ENCODE measurements at regions not wholly inside any gene's neighbourhood (a gene's known extent, or its start where the extent isn't known, plus 50 kb on each side); places are given as distances from the start of the nearest gene placed in this dataset.

GRCh38 chr10:20494474-20494873, 402.6 kb downstream of the NEBL start:
- WGBS, result 74% methylated on average over 1 of the region's 1 CpG
- no peak for TF ChIP-seq TAF1 (conservative IDR thresholded peaks at IDR 0.05)
- no peak for TF ChIP-seq ZBTB33 (IDR thresholded peaks at IDR 0.05)
- no peak for TF ChIP-seq RAD21 (IDR thresholded peaks at IDR 0.05)
- TF ChIP-seq EGR1 (IDR thresholded peaks at IDR 0.05; ENCODE audit: low read depth in 2 of 2), result no peak
- TF ChIP-seq HNF4G (IDR thresholded peaks at IDR 0.05), result no peak
- TF ChIP-seq MAX (IDR thresholded peaks at IDR 0.05), result no peak
- no peak for TF ChIP-seq CTCF (IDR thresholded peaks at IDR 0.05; ENCODE audit: low read depth, low read length, missing input control)
- no peak for TF ChIP-seq FOXA1 (IDR thresholded peaks at IDR 0.05)
- TF ChIP-seq GABPA (IDR thresholded peaks at IDR 0.05 in 1 of 2, conservative IDR thresholded peaks at IDR 0.05 in 1 of 2), result no peak
- no peak for TF ChIP-seq JUND (IDR thresholded peaks at IDR 0.05)
- no peak for TF ChIP-seq NR2F2 (IDR thresholded peaks at IDR 0.05)
- no peak for TF ChIP-seq ATF3 (IDR thresholded peaks at IDR 0.05)
- no peak for TF ChIP-seq YY1 (IDR thresholded peaks at IDR 0.05)
- TF ChIP-seq FOXA2 (IDR thresholded peaks at IDR 0.05), result no peak
- no peak for TF ChIP-seq SP1 (IDR thresholded peaks at IDR 0.05)
- TF ChIP-seq REST (IDR thresholded peaks at IDR 0.05), result no peak
- DNase-seq (ENCODE audit: low spot score), result no peak
- no peak overlapping the region for H3K9ac ChIP-seq (ENCODE audit: low read depth in 1 of 2, low read length in 2 of 2)
- H3K9me3 ChIP-seq (ENCODE audit: control insufficient read depth in 4 of 4, low read length in 3 of 4), result peaks cover 0 to 3% (median 0%) of the 10 kb centered on the region in 4 donors
- H3K4me3 ChIP-seq (ENCODE audit: low read depth in 1 of 3, low read length in 3 of 3), result no peak overlapping the region
- H3K27me3 ChIP-seq (ENCODE audit: control insufficient read depth in 4 of 4, insufficient read depth in 4 of 4, low read length in 3 of 4), result no peaks in the 10 kb centered on the region
- H3K27ac ChIP-seq (ENCODE audit: low read depth in 1 of 2, low read length in 2 of 2), result no peak overlapping the region
- no peaks in the 10 kb centered on the region for H3K36me3 ChIP-seq (ENCODE audit: control insufficient read depth in 4 of 4, insufficient read depth in 3 of 4, low read depth in 1 of 4, low read length in 3 of 4)
- H3K4me1 ChIP-seq (ENCODE audit: control insufficient read depth in 4 of 4, insufficient read depth in 4 of 4, low read length in 3 of 4), result no peaks in the 10 kb centered on the region

- H3K4me3 ChIP-seq (ENCODE audit: low read depth in 1 of 3, low read length in 3 of 3), result no peak overlapping the region
- H3K27ac ChIP-seq (ENCODE audit: low read depth in 1 of 2, low read length in 2 of 2), result no peak overlapping the region
- H3K9me3 ChIP-seq (ENCODE audit: control insufficient read depth in 4 of 4, low read length in 3 of 4), result peaks cover 0 to 3% (median 0%) of the 10 kb centered on the region in 4 donors
- no peak for DNase-seq (ENCODE audit: low spot score)
- no peaks in the 10 kb centered on the region for H3K4me1 ChIP-seq (ENCODE audit: control insufficient read depth in 4 of 4, insufficient read depth in 4 of 4, low read length in 3 of 4)
- no peaks in the 10 kb centered on the region for H3K36me3 ChIP-seq (ENCODE audit: control insufficient read depth in 4 of 4, insufficient read depth in 3 of 4, low read depth in 1 of 4, low read length in 3 of 4)
- H3K9ac ChIP-seq (ENCODE audit: low read depth in 1 of 2, low read length in 2 of 2), result no peak overlapping the region
- no peaks in the 10 kb centered on the region for H3K27me3 ChIP-seq (ENCODE audit: control insufficient read depth in 4 of 4, insufficient read depth in 4 of 4, low read length in 3 of 4)
- WGBS, result 18% methylated on average over 2 of the region's 2 CpGs
- TF ChIP-seq HNF4A (conservative IDR thresholded peaks at IDR 0.05) (no peak), FOXA2 (IDR thresholded peaks at IDR 0.05) (no peak), TAF1 (conservative IDR thresholded peaks at IDR 0.05) (no peak), SP1 (IDR thresholded peaks at IDR 0.05) (no peak), JUND (IDR thresholded peaks at IDR 0.05) (no peak), ATF3 (IDR thresholded peaks at IDR 0.05) (no peak), YY1 (IDR thresholded peaks at IDR 0.05) (no peak), REST (IDR thresholded peaks at IDR 0.05) (no peak), RXRA (IDR thresholded peaks at IDR 0.05) (no peak), ZBTB33 (IDR thresholded peaks at IDR 0.05) (no peak), GABPA (IDR thresholded peaks at IDR 0.05 in 1 of 2, conservative IDR thresholded peaks at IDR 0.05 in 1 of 2) (no peak), NR2F2 (IDR thresholded peaks at IDR 0.05) (no peak)
These were observed 404.7 kb downstream of the NEBL start for GRCh38 chr10:20492447-20492846.

Measured in liver (tissue), 8 donors.